ENCODE measurements at regions not wholly inside any gene's neighbourhood (a gene's known extent, or its start where the extent isn't known, plus 50 kb on each side); places are given as distances from the start of the nearest gene placed in this dataset.

DNA sequence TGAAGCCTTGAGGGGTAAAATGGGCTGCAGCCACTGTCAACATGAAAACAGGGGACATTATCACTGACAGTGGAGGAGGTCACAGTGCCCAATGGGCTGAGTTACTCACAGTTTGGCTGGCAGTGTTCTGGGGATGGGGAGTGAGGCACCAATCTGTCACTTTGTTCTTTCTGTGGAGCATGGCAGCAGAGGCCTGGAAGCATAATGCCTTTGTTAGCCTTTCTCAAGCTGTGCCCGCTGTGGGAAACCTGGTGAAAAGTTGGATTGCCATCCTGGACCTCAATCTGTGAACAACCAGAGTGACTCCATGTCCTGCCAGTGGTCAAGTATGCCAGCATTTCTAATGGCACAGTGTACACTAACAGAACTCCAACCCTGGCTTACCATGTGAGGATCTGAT, 143.6 kb downstream of the OR2B2 start (continued):
- TF ChIP-seq, protein P1, sequence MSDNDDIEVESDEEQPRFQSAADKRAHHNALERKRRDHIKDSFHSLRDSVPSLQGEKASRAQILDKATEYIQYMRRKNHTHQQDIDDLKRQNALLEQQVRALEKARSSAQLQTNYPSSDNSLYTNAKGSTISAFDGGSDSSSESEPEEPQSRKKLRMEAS (IDR thresholded peaks at IDR 0.05), result no peak
- TF ChIP-seq FOXA1 (IDR thresholded peaks at IDR 0.05) (no peak), FOXA2 (IDR thresholded peaks at IDR 0.05) (no peak), RXRA (IDR thresholded peaks at IDR 0.05) (no peak)
- TF ChIP-seq, protein P2, sequence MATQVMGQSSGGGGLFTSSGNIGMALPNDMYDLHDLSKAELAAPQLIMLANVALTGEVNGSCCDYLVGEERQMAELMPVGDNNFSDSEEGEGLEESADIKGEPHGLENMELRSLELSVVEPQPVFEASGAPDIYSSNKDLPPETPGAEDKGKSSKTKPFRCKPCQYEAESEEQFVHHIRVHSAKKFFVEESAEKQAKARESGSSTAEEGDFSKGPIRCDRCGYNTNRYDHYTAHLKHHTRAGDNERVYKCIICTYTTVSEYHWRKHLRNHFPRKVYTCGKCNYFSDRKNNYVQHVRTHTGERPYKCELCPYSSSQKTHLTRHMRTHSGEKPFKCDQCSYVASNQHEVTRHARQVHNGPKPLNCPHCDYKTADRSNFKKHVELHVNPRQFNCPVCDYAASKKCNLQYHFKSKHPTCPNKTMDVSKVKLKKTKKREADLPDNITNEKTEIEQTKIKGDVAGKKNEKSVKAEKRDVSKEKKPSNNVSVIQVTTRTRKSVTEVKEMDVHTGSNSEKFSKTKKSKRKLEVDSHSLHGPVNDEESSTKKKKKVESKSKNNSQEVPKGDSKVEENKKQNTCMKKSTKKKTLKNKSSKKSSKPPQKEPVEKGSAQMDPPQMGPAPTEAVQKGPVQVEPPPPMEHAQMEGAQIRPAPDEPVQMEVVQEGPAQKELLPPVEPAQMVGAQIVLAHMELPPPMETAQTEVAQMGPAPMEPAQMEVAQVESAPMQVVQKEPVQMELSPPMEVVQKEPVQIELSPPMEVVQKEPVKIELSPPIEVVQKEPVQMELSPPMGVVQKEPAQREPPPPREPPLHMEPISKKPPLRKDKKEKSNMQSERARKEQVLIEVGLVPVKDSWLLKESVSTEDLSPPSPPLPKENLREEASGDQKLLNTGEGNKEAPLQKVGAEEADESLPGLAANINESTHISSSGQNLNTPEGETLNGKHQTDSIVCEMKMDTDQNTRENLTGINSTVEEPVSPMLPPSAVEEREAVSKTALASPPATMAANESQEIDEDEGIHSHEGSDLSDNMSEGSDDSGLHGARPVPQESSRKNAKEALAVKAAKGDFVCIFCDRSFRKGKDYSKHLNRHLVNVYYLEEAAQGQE (IDR thresholded peaks at IDR 0.05), result no peak
- TF ChIP-seq, protein P3, sequence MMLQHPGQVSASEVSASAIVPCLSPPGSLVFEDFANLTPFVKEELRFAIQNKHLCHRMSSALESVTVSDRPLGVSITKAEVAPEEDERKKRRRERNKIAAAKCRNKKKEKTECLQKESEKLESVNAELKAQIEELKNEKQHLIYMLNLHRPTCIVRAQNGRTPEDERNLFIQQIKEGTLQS (IDR thresholded peaks at IDR 0.05), result no peak

DNA sequence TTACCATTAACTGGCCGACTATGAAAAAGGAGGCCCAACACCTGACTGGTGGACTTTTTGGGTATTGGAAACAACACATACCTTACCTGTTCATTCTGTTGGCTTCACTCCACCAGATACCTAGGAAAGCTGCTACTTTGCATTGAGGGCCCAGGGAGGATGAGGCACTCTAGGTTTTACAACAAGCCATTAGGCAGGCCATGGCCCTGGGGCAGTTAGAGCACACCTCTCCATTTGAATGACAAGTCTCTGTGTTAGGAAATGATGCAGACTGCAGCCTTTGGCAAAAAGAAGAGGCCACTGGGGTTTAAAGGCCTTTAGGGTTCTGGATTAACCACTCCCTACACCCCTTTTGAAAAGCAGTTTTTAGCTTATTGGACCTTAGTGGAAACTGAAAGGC, 144.3 kb downstream of the OR2B2 start:
- no peaks in the 10 kb centered on the region for H3K36me3 ChIP-seq (ENCODE audit: control insufficient read depth in 4 of 4, insufficient read depth in 3 of 4, low read depth in 1 of 4, low read length in 3 of 4)
- TF ChIP-seq, protein P4, sequence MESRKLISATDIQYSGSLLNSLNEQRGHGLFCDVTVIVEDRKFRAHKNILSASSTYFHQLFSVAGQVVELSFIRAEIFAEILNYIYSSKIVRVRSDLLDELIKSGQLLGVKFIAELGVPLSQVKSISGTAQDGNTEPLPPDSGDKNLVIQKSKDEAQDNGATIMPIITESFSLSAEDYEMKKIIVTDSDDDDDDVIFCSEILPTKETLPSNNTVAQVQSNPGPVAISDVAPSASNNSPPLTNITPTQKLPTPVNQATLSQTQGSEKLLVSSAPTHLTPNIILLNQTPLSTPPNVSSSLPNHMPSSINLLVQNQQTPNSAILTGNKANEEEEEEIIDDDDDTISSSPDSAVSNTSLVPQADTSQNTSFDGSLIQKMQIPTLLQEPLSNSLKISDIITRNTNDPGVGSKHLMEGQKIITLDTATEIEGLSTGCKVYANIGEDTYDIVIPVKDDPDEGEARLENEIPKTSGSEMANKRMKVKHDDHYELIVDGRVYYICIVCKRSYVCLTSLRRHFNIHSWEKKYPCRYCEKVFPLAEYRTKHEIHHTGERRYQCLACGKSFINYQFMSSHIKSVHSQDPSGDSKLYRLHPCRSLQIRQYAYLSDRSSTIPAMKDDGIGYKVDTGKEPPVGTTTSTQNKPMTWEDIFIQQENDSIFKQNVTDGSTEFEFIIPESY (IDR thresholded peaks at IDR 0.05), result no peak
- TF ChIP-seq FOXA1 (IDR thresholded peaks at IDR 0.05) (no peak), EGR1 (IDR thresholded peaks at IDR 0.05; ENCODE audit: low read depth in 2 of 2) (no peak), TAF1 (conservative IDR thresholded peaks at IDR 0.05) (no peak), GABPA (IDR thresholded peaks at IDR 0.05 in 1 of 2, conservative IDR thresholded peaks at IDR 0.05 in 1 of 2) (no peak), YY1 (IDR thresholded peaks at IDR 0.05) (no peak), JUND (IDR thresholded peaks at IDR 0.05) (no peak), HNF4G (IDR thresholded peaks at IDR 0.05) (no peak), SP1 (IDR thresholded peaks at IDR 0.05) (no peak), FOXA2 (IDR thresholded peaks at IDR 0.05) (no peak), HNF4A (conservative IDR thresholded peaks at IDR 0.05) (no peak)
- TF ChIP-seq, protein P2 (IDR thresholded peaks at IDR 0.05), result no peak
- DNase-seq (ENCODE audit: low spot score), result no peak
- no peaks in the 10 kb centered on the region for H3K9me3 ChIP-seq (ENCODE audit: control insufficient read depth in 4 of 4, low read length in 3 of 4)
- peaks cover 0 to 3% (median 0%) of the 10 kb centered on the region in 4 donors for H3K27me3 ChIP-seq (ENCODE audit: control insufficient read depth in 4 of 4, insufficient read depth in 4 of 4, low read length in 3 of 4)
- no peak overlapping the region for H3K4me3 ChIP-seq (ENCODE audit: low read depth in 1 of 3, low read length in 3 of 3)
- H3K4me1 ChIP-seq (ENCODE audit: control insufficient read depth in 4 of 4, insufficient read depth in 4 of 4, low read length in 3 of 4), result peaks cover 0 to 7% (median 3%) of the 10 kb centered on the region in 4 donors
- no peak overlapping the region for H3K9ac ChIP-seq (ENCODE audit: low read depth in 1 of 2, low read length in 2 of 2)
- H3K27ac ChIP-seq (ENCODE audit: low read depth in 1 of 2, low read length in 2 of 2), result no peak overlapping the region
- WGBS, result 87% methylated on average over 1 of the region's 1 CpG
